Panc1 (cell line): ENCODE measurements at regions not wholly inside any gene's neighbourhood (a gene's known extent, or its start where the extent isn't known, plus 50 kb on each side); places are given as distances from the start of the nearest gene placed in this dataset.

Experiments used
- ATAC-seq: fragments of 200-7000 bp; cut with Tn5 transposase; 2 replicates; pipeline ENCODE4 v1.9.1; 2020; ENCODE audit warnings: mild to moderate bottlenecking, moderate library complexity
- BruUV-seq: library from RNA; stranded (reverse); fragments of 400-500 nt; replicated peaks from 2 replicates; lab custom pipeline; 2021; lab: Mats Ljungman, UMichigan
- CTCF ChIA-PET: fragments of 300-600 bp; sonication (Branson Sonifier 250); formaldehyde crosslinking; loops from one replicate; lab custom pipeline; 2022; ENCODE audit warnings: antibody characterized with exemption; lab: Charles Lee
- POLR2A ChIA-PET: fragments of 300-600 bp; sonication (Branson Sonifier 250); formaldehyde crosslinking; loops from one replicate; lab custom pipeline; 2022; ENCODE audit warnings: antibody characterized with exemption; lab: Charles Lee
- DNase-seq: peaks from one replicate; pipeline ENCODE4 v3.0.0-alpha.2; 2010; ENCODE audit warnings: low read depth, low spot score
- H3K27ac ChIP-seq: 2 replicates; pipeline ENCODE4 v1.5.1; 2011; ENCODE audit warnings: mild to moderate bottlenecking, low read length, inconsistent platforms
- H3K27me3 ChIP-seq: fragments of 200-500 bp; sonication (Bioruptor generic); 2 replicates; pipeline ENCODE4 v1.6.0; 2014; ENCODE audit warnings: low read length, inconsistent platforms; ENCODE audit not compliant: control insufficient read depth, insufficient read depth
- H3K36me3 ChIP-seq: fragments of 200-500 bp; sonication (Bioruptor generic); 2 replicates; pipeline ENCODE4 v1.5.1; 2014; ENCODE audit warnings: inconsistent platforms, mild to moderate bottlenecking, low read length, moderate library complexity; ENCODE audit not compliant: control insufficient read depth, insufficient read depth
- H3K4me1 ChIP-seq: 2 replicates; pipeline ENCODE4 v1.5.1; 2011; ENCODE audit warnings: inconsistent platforms, mild to moderate bottlenecking, low read length, moderate library complexity; ENCODE audit not compliant: control insufficient read depth, insufficient read depth
- H3K4me3 ChIP-seq, 2 experiments: 2 replicates each; pipeline ENCODE4 v1.5.1; 2011 to 2012; ENCODE audit warnings: low read depth in 2 of 2, low read length in 2 of 2, mild to moderate bottlenecking in 2 of 2, inconsistent platforms in 1 of 2, moderate library complexity in 1 of 2
- H3K9me3 ChIP-seq: fragments of 200-500 bp; sonication (Bioruptor generic); 2 replicates; pipeline ENCODE4 v1.5.1; 2014; ENCODE audit warnings: low read depth, mild to moderate bottlenecking, inconsistent platforms, low read length, moderate library complexity; ENCODE audit not compliant: control insufficient read depth, insufficient read depth
- CTCF ChIP-seq: fragments of 450-650 bp; IDR thresholded peaks from 2 replicates; pipeline ENCODE4 v1.5.1; 2017; ENCODE audit warnings: mild to moderate bottlenecking
- POLR2AphosphoS5 ChIP-seq: IDR thresholded peaks from 2 replicates; pipeline ENCODE4 v1.6.1; 2012; ENCODE audit warnings: mild to moderate bottlenecking, low read depth, low read length, moderate library complexity
- REST ChIP-seq, 2 experiments: IDR thresholded peaks; 2 replicates each; pipeline ENCODE4 v1.6.1; 2011 to 2012; ENCODE audit warnings: low read depth in 2 of 2, control low read depth in 1 of 2, low read length in 1 of 2, mild to moderate bottlenecking in 1 of 2, moderate library complexity in 1 of 2; ENCODE audit not compliant: insufficient read depth in 1 of 2
- SIN3A ChIP-seq: IDR thresholded peaks from 2 replicates; pipeline ENCODE4 v1.6.1; 2012; ENCODE audit warnings: low read depth, mild to moderate bottlenecking, low read length, moderate library complexity, borderline replicate concordance; ENCODE audit not compliant: insufficient read depth
- TCF7L2 ChIP-seq: IDR thresholded peaks from 2 replicates; pipeline ENCODE4 v1.6.1; 2011; ENCODE audit warnings: mild to moderate bottlenecking, low read depth, low read length, inconsistent platforms
- in situ Hi-C: cut with HindIII; loops from 2 replicates; pipeline ENCODE4 v1.10.0; 2016; ENCODE audit warnings: low sequenced_read_pairs, low pct_unique_long_range_greater_than_20kb
- intact Hi-C: fragments of 100-400 bp; cut with micrococcal nuclease; formaldehyde crosslinking; loops from one replicate; pipeline ENCODE4 v1.10.0; 2022; ENCODE audit not compliant: unreplicated experiment

DNA sequence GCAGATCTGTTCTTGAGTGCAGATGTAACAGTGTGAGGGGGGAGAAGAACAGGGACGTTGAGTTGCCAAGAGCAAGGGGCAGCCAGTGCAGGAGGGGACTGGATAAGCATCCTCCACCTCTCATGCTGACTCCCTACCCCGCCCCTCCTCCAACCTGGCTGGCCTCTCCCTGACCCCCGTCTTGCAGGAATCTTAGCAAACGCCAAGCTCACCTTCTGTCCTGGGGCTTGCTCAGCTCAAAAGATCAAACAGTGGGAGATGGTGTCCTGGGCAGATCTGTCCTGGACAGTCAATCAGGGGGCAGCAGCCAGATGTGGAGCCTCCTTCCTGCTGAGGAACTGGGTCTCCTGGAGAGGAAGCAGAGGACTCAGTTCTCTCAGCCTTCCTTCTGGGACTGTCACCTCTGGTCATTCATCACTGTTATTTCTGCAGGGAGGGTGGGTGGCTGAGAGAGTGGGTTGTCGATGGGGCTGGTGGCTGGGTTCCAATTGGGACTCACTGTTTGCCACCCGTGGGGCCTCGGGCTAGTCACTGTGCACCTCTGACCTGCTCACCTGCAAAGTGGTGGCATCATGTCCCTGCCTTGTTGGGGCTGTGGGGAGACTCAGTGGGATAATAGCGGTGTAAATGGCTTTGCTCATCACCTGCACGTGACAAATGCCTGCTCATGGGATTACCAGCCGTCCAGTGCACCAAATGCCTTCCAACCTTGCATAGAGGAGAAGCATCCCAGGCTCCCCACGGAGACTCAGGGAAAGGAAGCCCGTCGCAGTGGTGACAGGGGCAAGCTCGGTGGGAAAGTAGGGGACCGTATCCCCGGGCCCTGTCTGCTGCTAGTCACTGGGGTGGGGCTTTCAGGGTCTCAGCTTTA, 154.4 kb downstream of the PTPRU start:
- POLR2A ChIA-PET = no interaction called here
- intact Hi-C loops = no loop called here
- Histone ChIP-seq H3K36me3 (no peaks in the 10 kb centered on the region), H3K4me1 (no peaks in the 10 kb centered on the region), H3K9me3 (no peaks in the 10 kb centered on the region), H3K27ac (no peak overlapping the region), H3K4me3 (no peak overlapping the region), H3K27me3 (no peaks in the 10 kb centered on the region)
- in situ Hi-C loops = no loop called here
- TF ChIP-seq CTCF (no peak), TCF7L2 (no peak), REST (IDR thresholded peaks at IDR 0.05; ENCODE audit: insufficient read depth in 1 of 2, low read depth in 2 of 2, low read length in 1 of 2) (no peak), SIN3A (no peak), POLR2AphosphoS5 (no peak)
- BruUV-seq = no TSS peak
- ATAC-seq (no peak), DNase-seq (no peak)
- CTCF ChIA-PET = no interaction called here

GRCh38 chr1:29390075-29390474, 153.8 kb downstream of the PTPRU start:
- no TSS peak for BruUV-seq
- CTCF ChIA-PET = no interaction called here
- Histone ChIP-seq H3K27ac (no peak overlapping the region), H3K36me3 (no peaks in the 10 kb centered on the region), H3K9me3 (no peaks in the 10 kb centered on the region), H3K4me3 (no peak overlapping the region), H3K4me1 (no peaks in the 10 kb centered on the region), H3K27me3 (no peaks in the 10 kb centered on the region)
- intact Hi-C loops (no loop called here), in situ Hi-C loops (no loop called here)
- TF ChIP-seq TCF7L2 (no peak), POLR2AphosphoS5 (no peak), SIN3A (no peak), CTCF (no peak), REST (IDR thresholded peaks at IDR 0.05; ENCODE audit: insufficient read depth in 1 of 2, low read depth in 2 of 2, low read length in 1 of 2) (no peak)
- POLR2A ChIA-PET = no interaction called here
- DNase-seq (no peak), ATAC-seq (no peak)
